GM18858 (cell line): ENCODE measurements at regions not wholly inside any gene's neighbourhood (a gene's known extent, or its start where the extent isn't known, plus 50 kb on each side); places are given as distances from the start of the nearest gene placed in this dataset.

Experiments
- ATAC-seq: cut with Tn5 transposase; IDR thresholded peaks from one replicate; pipeline ENCODE4 v1.9.1; 2021; ENCODE audit not compliant: unreplicated experiment

DNA sequence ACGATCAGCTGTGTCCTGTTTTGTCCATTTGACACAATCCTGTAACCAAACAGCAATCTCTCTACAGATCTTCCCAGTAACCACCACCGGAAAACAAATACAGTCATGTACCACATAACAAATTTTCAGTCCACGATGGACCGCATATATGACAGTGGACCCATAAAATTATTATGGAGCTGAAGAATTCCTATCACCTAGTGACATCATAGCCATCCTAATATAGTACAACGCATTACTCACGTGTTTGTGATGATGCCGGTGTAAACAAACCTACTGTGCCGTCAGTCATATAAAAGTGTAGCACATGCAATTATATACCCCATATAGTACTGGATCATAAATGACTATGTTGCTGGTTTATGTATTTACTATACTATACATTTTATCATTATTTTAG is 133.7 kb upstream of the EDNRA start:
- ATAC-seq = no peak

- no peak for ATAC-seq
These were observed 131.7 kb upstream of the EDNRA start for GRCh38 chr4:147349193-147349592.

GRCh38 chr4:147351083-147351787 is 129.7 kb upstream of the EDNRA start:
- no peak for ATAC-seq

DNA sequence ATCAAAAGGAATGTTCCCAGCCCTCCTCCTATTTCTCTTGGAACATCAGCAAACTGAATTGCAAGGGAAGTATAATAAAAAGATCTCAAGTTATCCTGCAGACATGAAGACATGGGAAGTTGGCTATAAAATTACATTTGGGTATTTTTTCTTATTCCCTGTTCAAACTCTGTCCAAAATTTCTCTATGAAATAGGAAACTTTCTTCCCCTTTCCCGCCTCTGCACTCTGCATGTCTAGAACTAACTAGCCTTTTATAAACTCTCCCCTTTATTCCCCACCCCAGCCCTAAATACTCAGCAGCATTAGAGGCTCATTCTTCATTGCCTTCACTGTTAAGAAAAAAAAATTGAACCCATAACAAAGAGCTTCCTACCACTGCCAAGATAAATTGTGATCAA is 126.7 kb upstream of the EDNRA start:
- no peak for ATAC-seq

- no peak for ATAC-seq
These were observed 125.8 kb upstream of the EDNRA start for GRCh38 chr4:147355032-147355656.

DNA sequence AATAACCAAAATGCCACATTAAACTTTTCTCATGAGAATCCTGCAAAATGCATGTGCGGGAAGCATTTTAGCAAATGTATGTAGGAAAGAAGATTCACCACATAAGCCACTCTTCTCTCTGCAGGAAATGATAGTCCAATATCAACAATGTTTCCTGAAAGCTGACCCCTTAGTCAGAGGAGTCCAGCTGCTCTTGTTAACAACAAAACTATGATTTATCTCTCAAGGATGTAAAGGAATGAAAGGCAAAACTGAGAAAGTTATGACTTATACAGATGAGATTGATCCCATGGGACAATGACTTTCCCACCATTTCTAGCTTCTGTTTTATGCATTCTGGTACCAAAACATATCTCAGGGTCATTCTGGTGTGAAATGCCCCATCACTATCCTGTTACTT is 125.0 kb upstream of the EDNRA start:
- ATAC-seq = no peak

DNA sequence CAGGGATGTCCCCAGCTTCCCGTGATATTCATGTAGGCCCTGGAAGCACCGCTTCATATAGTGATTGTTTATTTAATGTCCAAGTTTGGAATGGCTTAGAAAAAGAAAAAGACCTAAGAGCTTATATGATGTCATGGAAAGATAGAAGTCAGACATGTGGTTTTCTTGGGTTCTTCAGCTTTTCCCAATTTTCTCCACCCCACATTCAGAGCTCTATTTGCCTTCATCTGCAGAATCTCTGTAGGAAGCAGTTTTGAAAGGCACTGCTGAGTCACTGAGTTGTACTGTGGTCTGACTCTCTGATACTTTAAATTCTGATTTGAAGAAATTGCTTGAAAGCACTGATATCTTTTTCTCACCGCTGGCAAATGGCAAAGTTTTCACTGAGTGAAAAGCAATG is 120.6 kb upstream of the EDNRA start:
- no peak for ATAC-seq

- ATAC-seq = no peak
These were observed 119.2 kb upstream of the EDNRA start for GRCh38 chr4:147361726-147362125.

DNA sequence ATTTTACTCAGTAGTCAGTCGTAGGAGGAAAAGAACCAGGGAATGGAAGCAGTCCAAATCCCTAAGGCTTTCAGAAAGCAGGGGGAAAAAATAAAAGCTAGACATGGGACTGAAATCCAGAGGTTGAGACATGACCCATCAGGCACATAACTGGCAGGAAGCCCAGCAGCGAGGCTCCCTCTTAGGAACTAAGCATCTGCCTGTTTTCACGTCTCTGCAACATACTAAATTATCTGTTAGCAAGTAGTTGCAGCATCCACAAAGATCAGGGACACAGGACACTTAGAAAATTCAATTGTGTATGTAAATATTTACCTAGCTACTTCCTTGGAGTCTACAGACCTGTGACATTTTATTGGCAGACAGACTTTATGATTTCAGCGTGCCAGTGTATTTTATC is 118.0 kb upstream of the EDNRA start:
- ATAC-seq = no peak

GRCh38 chr4:147363514-147363913 is 117.4 kb upstream of the EDNRA start:
- no peak for ATAC-seq

GRCh38 chr4:147365396-147365795 is 115.5 kb upstream of the EDNRA start:
- no peak for ATAC-seq

DNA sequence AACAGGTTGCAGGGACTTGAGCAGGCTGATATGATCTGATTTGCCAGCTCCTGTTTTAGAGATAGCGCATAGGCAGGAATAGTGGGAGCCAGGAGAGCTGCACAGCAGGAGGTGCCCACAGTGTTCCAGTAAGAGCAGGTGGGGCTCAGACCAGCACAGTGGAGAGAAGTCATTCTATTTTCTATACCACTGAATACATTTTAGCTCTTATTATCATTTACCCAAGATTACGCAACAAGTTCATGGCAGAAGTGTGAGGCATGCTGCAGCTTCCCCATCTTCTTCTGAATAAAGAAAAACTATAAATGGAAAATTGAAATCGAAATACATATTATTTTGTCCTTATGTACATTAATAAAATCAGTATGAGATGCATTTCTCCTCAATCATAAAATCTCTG is 114.7 kb upstream of the EDNRA start:
- no peak for ATAC-seq

DNA sequence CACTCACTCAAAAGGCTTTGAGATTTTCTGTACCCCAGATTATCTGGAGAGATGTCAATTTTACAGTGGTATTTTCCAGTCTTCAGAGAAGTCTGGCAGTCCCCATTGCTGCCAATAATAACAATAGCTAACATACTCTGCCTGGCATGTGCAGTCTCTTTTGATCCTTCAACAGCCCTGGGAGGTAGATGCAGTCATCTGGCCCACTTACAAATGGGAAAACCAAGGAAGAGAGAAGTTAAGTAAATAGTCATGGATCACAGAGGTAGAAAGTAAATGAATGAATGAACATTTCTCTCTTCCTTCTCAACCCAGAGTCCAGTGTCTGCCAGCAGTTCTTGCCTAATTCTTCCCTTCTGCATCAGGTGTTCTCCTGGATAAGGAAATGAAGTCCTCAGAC is 113.0 kb upstream of the EDNRA start:
- ATAC-seq = no peak

DNA sequence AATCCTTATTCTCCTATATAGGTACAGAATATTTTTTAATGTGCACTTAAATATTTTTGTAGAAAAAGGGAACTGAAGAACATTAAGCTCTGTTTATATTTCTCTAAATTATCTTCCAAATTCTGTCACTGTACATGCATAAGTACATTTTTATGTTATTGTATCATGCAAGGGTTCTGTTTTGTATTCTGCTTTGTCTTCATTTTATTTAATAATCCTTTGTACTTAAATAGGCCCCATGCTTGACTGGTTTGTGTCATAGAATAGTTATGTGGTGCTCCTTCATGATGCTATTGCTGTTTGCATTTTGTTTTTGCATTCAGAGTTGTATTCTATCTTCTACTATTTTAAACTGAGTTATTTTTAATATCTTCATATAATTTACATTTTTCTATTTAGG is 111.9 kb upstream of the EDNRA start:
- no peak for ATAC-seq

GRCh38 chr4:147370473-147370872 is 110.4 kb upstream of the EDNRA start:
- no peak for ATAC-seq

DNA sequence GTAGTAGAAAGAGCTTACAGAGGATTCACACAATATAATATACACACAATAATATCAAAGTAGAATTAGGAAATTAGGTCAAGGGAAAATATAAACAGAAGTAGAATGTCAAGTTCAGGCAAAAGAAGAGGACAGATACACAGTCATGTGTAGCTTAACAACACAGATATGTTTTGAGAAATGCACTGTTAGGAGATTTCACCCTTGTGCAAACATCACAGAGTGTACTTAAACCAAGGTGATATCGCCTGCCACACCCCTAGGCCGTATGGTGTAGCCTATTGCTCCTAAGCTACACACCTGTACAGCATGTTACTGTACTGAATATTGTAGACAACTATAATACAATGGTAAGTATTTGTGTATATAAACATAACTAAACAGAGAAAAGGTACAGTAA is 110.0 kb upstream of the EDNRA start:
- no peak for ATAC-seq

GRCh38 chr4:147371661-147372060 is 109.2 kb upstream of the EDNRA start:
- no peak for ATAC-seq

DNA sequence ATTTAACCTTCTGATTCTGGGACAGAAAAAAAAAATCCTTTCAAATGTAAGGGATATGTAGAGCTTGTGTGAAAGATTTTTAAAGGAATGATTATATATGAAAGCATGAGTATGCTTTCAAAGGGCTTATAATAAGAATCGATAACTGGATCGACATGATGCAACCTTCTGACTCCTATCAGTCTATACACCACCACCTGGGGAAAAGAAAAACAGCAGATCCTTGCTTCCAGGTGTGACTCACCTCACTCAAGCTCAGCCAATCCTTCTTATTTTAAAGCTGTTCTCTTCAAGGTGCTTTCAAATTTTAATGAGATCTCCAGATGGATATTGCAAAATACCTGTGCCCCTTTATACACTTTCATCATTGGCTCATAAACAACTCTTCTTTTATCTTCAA is 102.1 kb upstream of the EDNRA start:
- ATAC-seq = no peak

DNA sequence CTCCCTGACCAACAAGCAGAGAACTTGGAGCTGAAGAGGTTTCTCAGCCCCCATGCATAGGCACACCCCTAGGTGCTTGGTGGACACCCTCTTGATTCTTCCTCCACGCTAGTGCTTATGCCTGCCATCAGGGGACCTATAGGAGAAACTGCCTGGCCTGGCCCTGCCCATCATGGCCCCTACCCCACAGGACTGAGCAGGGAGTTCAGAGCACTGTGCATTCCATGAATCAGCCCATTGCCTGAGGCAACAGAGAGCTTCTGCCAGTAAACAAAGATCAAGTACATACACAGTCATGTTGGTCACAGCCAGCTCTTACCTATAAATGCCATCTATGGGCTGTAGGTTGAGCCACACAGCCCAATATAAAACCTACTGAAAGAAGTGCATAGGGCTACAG is 99.1 kb upstream of the EDNRA start:
- ATAC-seq = no peak

GRCh38 chr4:147388018-147388417 is 92.9 kb upstream of the EDNRA start:
- ATAC-seq = no peak

DNA sequence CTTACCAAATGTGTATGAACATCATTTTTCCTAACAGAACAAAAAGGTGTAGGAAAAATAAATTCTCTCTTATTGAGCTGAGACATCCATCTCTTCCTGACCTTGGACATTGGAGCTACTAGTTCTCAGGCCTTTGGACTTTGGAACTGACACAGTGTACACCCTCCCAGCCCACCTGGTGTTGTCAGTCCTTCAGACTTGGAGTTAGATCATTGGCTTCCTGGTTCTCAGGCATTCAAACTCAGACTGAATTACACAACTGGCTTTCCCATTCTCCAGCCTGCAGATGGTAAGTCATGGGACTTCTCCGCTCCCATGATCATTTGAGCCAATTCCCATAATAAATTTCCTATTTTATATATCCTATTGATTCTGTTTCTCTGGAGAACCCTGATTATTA is 84.8 kb upstream of the EDNRA start:
- ATAC-seq = no peak

- ATAC-seq = no peak
These were observed 82.3 kb upstream of the EDNRA start for GRCh38 chr4:147398556-147398955.

DNA sequence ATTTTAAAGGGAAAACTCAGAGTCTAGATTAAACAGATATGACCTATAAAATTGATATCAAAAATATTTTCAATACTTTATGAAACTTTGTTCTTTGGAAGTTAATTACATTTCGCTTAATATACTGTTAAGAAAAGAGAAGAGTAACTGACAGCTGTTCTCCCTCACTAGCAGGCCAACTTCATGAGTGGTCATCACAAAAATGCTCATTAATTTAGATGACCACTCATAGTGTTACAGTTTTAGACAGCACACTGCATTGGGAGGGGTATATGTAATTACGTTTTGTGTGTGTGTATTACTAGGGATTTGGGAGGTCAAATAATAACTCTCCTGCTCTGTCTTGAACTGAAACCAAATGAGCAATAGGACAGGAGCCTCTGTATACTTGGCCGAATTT is 80.2 kb upstream of the EDNRA start:
- no peak for ATAC-seq
